HuH-7 (cell line): ENCODE measurements at regions not wholly inside any gene's neighbourhood (a gene's known extent, or its start where the extent isn't known, plus 50 kb on each side); places are given as distances from the start of the nearest gene placed in this dataset.
"Not testable (repeated sequence)": the region's sequence is repeated elsewhere in the genome, so short reads cannot be mapped to it uniquely, and the experiment has no call there.

Experiments used
- DNase-seq: peaks from one replicate; pipeline ENCODE4 v3.0.0; 2011; ENCODE audit warnings: low spot score

DNA sequence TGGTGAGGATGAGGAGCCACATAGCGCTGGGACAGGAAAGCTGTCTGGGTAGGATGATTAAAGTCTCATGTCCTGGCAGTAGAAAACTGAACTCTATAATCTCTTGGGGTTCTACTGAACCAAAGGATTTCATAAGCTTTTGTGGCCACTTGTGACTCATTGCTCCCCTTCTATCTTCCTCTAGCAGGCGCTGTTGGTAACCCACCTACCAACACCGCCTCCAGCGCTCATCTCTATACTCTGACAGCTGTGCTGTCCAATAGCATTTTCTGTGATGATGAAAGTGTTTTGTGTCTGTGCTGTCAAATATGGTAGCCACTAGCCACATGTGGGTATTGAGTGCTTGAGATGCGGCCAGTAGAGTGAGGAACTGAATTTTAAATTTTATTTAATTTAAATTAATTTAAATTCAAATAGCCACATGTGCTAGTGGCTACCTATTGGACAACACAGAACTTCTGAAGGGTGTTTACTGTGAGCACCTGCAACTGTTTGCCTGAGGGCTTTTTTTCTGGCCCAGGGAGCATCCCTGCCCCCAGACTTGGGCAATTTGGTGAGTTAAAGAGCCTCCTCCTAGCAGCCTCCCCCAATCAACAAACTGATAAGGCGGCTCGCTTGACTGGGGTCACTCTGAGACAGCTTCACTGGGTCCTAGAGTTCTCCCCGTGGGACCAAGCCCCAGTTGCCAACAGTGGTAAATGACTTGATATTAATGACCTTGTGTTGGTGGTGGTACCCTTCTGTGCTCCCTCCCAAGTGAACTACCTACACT, 169.2 kb upstream of the ATP6AP2 start:
- no peak for DNase-seq

DNA sequence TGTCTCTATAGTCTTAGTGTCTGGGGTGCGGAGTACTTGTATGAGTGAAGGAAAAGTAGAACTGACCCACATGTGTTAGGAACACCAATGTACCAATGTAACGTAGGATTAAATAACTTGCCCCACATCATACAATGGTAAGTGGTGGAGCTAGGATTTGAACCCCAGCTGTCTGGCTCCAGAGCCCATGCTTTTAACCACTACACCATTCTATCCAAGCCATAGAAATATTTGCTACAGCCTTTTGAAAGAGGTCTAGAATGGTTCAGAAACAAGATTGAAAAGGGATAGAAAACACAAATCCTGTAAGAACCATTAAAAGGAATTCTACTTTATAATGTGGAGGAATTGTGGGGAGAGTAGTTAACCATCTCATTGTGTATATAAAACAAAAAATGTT, 169.9 kb upstream of the ATP6AP2 start:
- DNase-seq = no peak

DNA sequence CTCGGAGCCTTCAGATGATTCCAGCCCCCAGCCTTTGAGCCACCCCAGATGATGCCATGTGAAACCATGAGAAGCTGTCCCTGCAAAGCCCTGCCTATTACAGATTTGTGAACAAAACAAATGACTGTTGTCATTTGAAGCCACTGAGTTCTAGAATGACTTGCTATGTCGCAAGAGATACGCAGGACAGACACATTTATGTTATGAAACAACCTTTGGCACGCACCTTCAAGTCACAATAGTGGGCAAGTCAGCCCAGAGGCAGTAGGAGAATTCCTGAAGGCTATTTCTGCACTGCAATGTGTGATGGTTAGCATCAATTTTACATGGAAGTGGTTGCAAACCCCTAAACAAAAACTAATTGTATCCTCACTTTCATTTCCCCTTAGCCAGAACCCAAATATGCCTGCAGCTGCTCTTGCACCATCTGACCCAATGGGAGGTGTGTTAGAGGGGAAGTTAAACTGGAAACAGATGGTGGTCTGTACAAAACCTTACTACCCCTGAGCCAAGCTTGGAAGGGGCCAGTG, 174.4 kb upstream of the ATP6AP2 start:
- DNase-seq = no peak

DNA sequence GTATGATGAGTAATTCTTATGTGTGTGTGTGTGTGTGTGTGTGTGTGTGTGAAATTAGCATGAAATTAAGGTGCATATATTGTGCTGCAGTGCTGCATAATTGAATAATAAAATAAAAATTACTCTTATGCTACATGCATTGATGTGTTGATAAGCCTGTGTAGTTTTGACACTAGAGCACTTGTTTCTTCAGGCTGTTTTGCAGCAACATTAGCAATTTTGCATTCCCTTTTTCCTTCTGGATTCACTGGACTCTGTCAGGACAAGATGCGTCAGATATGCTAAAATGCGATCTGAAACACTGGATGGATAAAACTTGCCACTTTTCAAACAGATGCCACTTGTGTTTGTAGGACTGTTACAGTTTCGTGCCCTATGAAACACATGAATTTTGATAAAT, 175.4 kb upstream of the ATP6AP2 start:
- DNase-seq = no peak

DNA sequence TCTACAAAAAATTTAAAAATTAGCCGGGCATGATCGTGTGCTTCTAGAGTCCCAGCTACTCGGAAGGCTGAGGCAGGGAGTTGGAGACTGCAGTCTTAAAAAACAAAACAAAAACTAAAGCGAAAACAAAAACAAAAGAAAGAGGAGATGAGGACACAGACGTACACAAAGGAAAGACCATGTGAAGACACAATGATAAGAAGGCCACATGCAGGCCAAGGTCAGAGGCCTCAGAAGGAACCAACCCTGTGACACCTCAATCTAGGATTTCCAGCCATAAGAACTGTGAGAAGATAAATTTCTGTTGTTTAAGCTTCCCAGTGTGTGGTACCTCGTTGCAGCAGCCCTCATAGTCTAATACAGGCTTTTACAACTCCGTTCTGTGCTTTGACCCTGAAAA, 177.0 kb upstream of the ATP6AP2 start:
- DNase-seq = no peak

DNA sequence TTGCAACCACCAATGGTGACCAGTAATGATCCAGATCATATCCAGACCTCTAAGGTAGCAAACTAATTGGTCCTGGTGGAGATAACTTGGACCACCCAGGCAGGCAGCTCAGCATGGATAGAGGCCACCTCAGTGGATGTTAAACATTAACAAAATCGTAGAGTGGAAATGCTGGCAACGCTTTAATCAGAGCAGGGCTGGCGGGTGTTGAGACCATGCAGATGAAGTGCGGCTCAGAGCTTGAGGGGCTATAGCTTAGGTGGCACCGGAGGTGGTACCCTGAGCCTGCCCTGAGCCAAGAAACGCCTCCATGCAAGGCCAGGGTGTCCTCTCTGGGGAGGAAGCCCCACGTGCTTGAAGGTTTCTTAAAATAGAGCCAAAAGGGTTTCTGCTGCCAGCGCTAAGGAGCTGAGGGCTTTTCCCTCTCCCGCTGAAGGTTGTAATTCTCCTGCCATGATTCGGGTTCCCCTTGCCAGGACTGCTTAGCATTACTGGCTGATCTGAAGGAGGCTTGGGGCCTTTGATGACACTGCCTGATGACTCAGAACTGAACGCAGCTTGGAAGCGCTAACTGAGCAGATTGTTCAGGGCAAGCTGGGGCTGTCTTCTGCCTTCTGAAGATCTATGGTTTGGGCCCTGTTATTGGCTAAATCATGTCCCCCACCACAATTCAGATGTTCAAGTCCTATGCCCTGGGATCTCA, 177.8 kb upstream of the ATP6AP2 start:
- peak; percentile 17 for DNase-seq

DNA sequence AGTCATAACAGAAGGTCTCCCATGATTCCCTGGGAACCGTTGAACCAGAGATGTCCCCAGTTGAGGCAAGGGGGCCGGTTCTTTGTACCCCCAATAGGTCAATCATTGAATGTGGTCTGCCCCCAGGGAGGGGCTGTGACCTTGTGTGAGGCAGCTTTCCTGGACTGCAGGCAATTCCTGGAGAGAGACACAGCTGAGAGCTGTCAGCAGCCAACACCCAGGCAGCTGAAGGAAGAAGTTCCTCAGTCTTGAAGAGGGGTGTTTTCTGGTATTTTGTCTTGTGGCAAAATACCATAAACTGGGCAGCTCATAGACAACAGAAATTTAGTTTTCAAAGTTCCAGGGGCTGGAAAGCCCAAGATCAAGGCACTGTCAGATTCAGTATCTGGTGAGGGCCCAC, 185.7 kb upstream of the ATP6AP2 start:
- DNase-seq = no peak

DNA sequence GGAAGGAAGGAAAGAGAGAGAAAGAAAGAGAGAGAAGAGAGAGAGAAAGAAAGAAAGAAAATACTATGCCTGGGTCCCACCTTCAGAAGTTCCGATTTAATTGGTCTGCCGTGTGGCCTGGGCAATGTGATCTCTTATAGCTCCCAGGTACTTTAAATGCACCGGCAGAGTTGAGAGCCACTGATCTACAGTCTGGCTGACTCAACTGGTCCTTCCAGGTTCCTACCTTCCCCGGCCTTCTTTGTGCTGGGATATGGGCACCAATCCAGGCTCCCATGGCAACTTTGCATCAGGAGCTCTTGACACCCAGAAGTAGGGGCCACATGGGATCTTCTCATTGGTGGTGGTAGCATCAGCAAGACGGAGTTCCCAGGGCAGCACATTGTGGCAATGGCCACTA, 186.5 kb upstream of the ATP6AP2 start:
- no peak for DNase-seq

DNA sequence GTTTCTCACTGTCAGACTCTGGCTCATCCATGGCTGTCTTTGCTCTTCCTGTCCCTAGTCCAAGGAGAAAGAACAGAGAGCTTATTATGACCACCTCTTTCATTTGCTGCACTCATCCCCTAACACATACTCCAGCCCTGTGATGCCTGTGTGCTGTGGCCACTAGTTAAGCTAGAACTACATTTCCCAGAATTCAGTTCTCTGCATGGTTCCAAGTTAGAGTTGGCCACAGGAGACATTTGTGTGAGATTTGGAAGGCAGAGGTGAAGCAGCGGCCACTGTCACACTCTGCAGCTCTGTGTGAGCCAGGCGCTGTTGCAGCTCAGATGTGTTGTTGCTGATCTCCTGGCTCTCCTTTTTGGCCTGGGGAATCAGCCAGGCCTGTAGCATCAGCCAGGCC, 188.2 kb upstream of the ATP6AP2 start:
- no peak for DNase-seq

DNA sequence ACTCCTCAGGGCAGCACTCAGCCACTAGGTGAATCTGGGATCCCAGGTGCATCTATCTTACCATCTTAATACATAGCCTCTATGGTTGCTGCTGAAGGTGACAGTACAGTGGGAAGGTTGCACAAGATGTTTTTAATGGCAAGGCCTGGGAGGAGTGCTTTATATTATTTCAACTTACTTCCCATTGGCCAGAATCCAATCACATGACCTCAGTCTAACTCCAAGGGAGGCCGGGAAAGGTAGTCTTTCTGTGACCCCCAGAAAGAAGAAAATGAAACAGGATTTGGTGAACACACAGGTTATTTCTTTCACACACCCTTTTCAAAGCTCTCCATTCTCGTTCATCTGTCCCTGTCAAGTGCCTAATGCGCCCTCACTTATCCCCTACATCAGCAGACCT, 189.1 kb upstream of the ATP6AP2 start:
- DNase-seq = no peak

DNA sequence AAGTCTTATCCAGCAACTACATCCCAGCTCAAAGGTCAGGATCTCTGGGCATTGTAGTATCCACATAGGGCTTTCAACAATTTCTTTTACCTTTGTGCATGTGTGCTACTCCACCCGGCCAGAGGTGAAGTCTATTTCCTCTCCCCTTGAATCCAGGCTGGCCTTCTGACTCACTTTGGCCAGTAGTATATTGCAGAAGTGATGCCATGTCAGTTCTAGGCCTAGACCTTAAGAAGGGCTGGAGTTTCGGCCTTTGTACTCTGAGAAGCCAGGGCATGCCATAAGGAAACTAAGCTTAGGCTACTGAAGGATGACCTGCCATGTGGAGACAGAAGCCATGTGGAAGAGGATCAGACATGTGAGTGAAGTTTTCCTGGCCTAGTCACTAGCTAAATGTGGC, 191.2 kb upstream of the ATP6AP2 start:
- DNase-seq = no peak

DNA sequence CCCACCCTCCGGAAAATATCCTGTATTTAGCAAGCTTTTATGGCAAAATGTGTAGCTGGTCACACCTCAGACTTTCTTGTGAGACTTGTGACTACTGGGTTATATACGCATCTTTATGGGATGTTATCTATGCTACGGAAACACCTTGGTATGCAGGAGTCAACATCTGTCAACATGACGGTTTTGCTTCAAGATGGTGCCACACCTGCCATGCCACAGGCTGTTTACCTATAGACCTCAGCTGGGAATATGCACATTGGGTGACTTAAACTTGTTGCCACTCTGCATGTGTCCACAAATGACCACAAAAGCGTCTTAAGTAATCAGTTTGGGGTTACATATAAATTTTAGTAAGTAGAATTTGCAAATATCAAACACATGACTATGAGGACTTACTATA, 192.3 kb upstream of the ATP6AP2 start:
- no peak for DNase-seq

DNA sequence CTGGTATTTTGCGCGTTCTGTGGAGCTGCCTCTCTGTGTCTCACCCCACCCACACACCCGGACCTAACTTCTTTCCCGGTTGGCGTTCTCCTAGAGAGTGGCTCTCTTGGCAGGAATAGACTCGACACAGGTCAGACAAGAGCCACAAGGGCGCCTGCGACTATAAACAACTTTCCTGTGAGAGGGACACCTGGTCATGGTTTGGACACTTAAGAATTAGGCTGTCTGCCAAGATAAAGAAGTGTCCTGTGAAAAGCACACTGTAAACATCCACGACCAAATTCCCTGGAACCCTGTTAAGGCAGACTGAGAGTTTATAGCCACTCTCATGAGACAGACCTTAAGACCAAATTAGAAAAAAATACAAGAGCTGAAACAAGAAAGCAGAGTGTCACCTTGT, 192.9 kb upstream of the ATP6AP2 start:
- not testable (repeated sequence) for DNase-seq

DNA sequence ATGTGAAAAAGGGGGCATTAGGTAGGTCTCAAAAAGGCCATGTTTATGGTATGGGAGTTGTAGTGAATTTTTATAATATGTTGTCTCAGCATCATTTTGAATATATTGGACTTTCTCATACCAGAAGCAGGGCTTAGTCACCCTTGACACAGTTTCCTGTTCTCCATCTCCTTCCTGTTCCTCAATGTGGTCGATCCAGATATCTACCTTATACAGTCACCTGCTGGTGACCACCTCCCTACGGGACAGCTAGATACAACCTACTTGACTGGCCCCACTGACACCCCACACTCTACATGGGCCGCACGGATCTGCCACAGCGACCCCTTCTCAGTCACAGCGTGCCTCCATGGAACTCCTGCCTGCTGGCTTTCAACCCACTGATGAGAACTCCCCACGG, 193.5 kb upstream of the ATP6AP2 start:
- DNase-seq = not testable (repeated sequence)

DNA sequence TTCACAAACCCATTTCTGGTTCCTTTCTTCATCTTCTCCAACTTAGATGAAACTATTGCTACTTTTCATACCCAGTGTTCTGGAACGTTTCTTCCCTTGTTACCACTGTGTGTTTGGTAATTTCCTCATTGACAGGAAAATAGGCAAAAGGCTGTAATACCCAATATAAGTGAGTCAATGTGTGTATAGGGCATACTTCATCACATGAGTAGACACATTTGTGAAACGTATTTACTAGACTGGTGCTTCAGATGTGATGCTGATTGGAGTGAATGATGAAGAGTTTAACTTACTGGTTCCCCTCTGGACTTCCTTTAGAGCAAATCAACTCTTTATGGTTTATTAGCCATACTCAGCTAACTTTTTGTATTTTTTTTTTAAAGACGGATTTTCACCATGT, 195.1 kb upstream of the ATP6AP2 start:
- no peak for DNase-seq

DNA sequence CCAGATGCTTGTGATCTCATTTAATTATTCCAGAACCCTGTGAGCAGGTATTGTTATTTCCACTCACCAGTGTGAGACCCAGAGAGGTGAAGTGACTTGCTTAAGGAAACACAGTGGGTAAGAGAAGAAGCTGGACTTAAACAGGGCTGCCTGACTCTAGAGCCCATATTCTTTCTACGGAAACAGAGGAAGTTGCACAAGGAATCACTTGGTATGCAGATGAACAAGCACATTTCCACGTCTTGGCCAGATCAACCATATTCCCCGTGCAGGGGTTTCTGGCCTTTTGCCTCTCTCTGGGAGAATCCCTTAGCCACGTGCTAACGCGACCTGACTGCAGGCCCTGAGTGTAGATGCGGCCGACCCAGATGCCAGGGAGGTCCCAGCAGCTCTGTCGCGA, 195.5 kb upstream of the ATP6AP2 start:
- DNase-seq = no peak

DNA sequence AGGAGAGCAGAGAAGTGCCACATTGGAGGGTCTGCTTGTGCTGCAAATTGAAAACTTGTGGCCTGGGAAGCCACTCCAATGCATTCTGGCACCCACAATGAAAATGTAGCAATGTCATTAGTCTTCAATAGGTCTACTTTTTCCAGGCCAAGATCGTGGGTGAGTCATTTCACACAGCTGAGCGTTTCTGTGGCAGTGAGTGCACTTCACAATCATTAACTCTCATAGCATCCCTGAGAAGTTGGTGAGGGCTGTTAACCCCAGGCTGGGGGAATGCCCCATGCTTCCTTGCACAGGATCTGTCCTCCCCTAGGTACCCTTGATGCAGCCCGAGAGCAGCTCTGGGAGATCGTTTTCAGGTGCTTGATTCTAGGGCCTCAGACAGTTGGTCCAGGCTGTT, 196.8 kb upstream of the ATP6AP2 start:
- no peak for DNase-seq

DNA sequence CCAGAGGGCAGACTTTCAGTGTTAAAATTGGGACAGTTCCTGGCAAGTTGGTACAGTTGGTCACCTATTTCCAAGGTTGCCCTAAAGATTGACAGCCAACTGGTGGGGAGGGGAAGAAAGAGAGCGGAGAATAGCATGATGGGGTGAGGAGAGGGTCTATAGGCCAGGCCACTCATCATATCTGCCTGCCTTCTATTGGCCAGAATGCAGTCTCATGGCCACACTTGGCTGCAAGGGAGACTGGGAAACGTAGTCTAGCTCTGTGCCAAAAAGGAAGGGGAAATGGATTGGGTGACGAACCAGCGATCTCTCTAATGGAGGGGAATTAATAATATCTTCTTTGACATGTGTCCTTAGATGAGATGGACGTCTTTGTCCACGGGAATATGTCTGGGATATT, 197.4 kb upstream of the ATP6AP2 start:
- no peak for DNase-seq

DNA sequence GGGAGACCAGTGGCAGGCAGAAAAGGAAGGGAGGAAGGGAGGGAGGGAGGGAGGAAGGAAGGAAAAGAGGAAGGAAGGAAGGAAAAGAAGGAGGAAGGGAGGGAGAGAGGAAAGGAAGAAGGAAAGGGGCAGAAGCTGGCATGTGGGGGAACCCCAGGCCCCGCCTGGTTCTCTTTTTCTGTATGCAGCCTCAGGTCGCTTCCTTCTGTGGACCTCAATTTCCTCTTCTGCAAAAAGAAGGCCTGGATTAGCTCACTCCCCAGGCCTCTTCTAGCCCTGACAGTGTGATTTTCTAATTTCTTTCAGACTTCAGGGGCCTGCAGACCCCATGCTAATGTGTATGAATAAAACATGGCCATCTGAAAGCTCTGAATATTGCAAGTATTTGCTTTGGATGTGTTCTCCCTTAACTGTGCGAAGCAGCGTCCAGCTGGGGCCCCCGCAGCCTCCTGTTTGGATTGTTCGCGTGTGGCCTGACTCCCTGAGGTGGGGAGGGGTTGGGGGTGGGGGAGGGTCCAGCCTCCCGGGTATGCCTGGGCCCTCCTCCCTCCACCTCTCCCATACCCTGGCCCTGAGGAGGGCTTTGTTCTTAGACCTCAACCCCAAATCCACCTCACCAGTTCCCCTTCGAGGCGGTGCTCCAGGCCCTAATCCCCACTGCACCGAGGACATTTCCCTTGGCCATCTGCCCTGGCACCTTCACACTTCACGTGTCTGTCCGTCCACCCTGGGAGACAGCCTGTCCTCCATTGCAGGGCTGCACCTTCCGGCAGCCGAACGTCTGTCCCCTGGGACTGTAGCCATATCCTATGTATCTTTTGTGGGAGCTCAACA, 199.9 kb upstream of the ATP6AP2 start:
- DNase-seq = no peak

DNA sequence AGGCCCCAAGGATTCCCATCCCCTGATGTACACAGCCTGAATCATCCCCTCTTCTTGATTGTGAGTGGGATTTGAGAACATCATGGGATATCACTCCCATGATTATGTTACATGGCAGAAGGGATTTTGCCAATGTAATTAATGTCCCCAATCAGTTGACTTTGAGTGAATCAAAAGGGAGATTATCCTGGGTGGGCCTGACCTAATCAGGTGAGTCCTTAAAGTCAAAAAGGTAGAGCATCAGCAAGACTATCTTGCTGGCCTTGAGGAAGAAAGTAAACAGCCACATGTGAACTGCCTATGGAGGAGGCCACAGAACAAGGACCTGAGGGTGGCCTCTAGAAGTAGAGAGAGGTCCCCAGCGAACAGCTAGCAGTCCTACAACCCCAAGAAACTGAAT, 203.1 kb upstream of the ATP6AP2 start:
- no peak for DNase-seq

DNA sequence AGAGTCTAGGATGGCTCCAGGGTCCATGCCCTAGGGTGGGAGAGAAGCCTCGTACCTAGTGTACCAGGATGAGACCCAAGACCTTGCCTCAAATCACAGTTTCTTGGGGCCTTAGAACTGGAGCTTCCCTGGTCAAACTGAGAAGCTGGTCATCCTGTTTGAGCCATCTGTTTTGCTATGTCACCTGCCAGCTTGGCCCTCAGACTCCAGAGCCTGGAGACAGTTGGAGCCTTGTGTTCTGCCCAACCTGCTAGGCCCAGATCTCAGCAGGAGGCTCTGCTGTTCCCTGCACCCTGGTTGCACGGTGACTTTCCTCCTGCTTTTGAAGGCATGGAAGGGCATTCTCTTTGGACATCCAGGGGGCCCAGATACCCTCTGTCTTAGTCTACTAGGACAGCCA, 206.3 kb upstream of the ATP6AP2 start:
- DNase-seq = no peak

DNA sequence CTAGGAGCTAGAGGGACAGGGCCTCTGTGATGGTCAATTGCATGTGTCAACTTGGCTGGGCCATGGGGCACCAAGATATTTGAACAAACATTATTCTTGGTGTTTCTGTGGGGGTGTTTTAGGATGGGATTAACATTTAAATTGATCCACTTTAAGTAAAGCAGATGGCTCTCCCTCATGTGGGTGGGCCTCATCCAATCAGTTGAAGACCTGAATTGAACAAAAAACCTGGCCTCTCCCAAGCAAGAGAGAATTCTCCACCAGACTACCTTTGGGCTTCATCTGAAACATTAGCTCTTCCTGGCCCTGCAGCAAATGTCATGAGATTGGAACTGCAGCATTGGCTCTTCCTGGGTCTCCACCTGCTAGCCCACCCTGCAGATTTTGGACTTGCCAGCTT, 207.1 kb upstream of the ATP6AP2 start:
- DNase-seq = no peak

DNA sequence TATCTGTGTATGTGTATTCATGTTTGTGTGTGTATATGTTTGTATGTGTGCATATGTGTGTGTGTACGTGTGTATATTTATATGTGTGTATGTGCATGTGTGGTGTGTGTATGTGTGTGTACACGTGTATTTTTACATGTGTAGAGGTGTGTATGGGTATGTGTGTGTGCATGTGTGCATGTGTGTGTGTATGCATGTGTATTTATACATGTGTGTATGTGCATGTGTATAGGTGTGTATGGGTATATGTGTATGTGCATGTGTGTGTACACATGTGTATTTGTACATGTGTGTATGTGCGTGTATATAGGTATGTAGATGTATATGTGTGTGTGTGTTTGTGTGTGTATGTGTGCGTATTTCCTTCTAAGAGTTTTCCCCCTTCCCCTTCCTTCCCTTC, 207.7 kb upstream of the ATP6AP2 start:
- DNase-seq = no peak
